NCI-H510A treated with DMSO at 0.1 percent for 48 hours (cell line): ENCODE measurements at regions not wholly inside any gene's neighbourhood (a gene's known extent, or its start where the extent isn't known, plus 50 kb on each side); places are given as distances from the start of the nearest gene placed in this dataset.

Experiments
- DNase-seq: peaks from one replicate; lab custom pipeline; 2025; lab: John Stamatoyannopoulos, UW

- no peak for DNase-seq
Observed at GRCh38 chr12:124458220-124458991, 109.0 kb downstream of the NCOR2 start.

- DNase-seq = no peak
Observed at GRCh38 chr12:124457287-124458219, 109.9 kb downstream of the NCOR2 start.

- no peak for DNase-seq
Observed at GRCh38 chr12:124456652-124457152, 110.7 kb downstream of the NCOR2 start.

- no peak for DNase-seq
Observed at GRCh38 chr12:124456133-124456651, 111.2 kb downstream of the NCOR2 start.

- no peak for DNase-seq
Observed at GRCh38 chr12:124455336-124455735, 112.1 kb downstream of the NCOR2 start.

- no peak for DNase-seq
Observed at GRCh38 chr12:124454735-124455134, 112.7 kb downstream of the NCOR2 start.

- no peak for DNase-seq
Observed at GRCh38 chr12:124454352-124454725, 113.1 kb downstream of the NCOR2 start.

GRCh38 chr12:124453419-124454351 lies 113.7 kb downstream of the NCOR2 start:
- no peak for DNase-seq

GRCh38 chr12:124452576-124453331 lies 114.7 kb downstream of the NCOR2 start:
- no peak for DNase-seq

- no peak for DNase-seq
Observed at GRCh38 chr12:124451637-124452243, 115.7 kb downstream of the NCOR2 start.

- DNase-seq = no peak
Observed at GRCh38 chr12:124451016-124451415, 116.4 kb downstream of the NCOR2 start.

GRCh38 chr12:124450376-124450750 lies 117.0 kb downstream of the NCOR2 start:
- DNase-seq = no peak

GRCh38 chr12:124449623-124450375 lies 117.6 kb downstream of the NCOR2 start:
- no peak for DNase-seq

GRCh38 chr12:124448955-124449622 lies 118.3 kb downstream of the NCOR2 start:
- no peak for DNase-seq

GRCh38 chr12:124448241-124448954 lies 119.0 kb downstream of the NCOR2 start:
- DNase-seq = no peak

GRCh38 chr12:124446364-124446763 lies 121.0 kb downstream of the NCOR2 start:
- no peak for DNase-seq

GRCh38 chr12:124445826-124446225 lies 121.6 kb downstream of the NCOR2 start:
- DNase-seq = no peak

- DNase-seq = no peak
Observed at GRCh38 chr12:124445121-124445718, 122.2 kb downstream of the NCOR2 start.
